Tibial nerve (tissue), 4 donors: ENCODE measurements at regions not wholly inside any gene's neighbourhood (a gene's known extent, or its start where the extent isn't known, plus 50 kb on each side); places are given as distances from the start of the nearest gene placed in this dataset.

Source experiments
- DNase-seq, 2 donors: peaks; one replicate each; pipeline ENCODE4 v3.0.0-alpha.2; 2019; ENCODE audit warnings: low spot score in 2 of 2
- H3K27ac ChIP-seq, 4 donors: fragments of 200-600 bp; sonication (generic) in 3 of 4; one replicate each; pipeline ENCODE4 v1.5.1; 2017 to 2019; ENCODE audit warnings: mild to moderate bottlenecking in 1 of 4
- H3K27me3 ChIP-seq, 2 donors: fragments of 200-600 bp; sonication (generic) in 1 of 2; one replicate each; pipeline versions ENCODE4 v1.5.1 to v1.6.0; 2017 to 2019
- H3K36me3 ChIP-seq, 3 donors: fragments of 200-600 bp; sonication (generic); one replicate each; pipeline ENCODE4 v1.5.1; 2018 to 2019
- H3K4me1 ChIP-seq, 4 donors: fragments of 200-600 bp; sonication (generic) in 3 of 4; one replicate each; pipeline ENCODE4 v1.5.1; 2017 to 2019
- H3K4me3 ChIP-seq, 4 donors: fragments of 200-600 bp; sonication (generic) in 3 of 4; one replicate each; pipeline ENCODE4 v1.5.1; 2017 to 2019; ENCODE audit warnings: mild to moderate bottlenecking in 1 of 4, moderate library complexity in 1 of 4
- H3K9me3 ChIP-seq, 4 donors: fragments of 200-600 bp; sonication (generic) in 3 of 4; one replicate each; pipeline ENCODE4 v1.5.1; 2017 to 2019
- EP300 ChIP-seq, 2 donors: sonication (generic); formaldehyde crosslinking; IDR thresholded peaks; one replicate each; pipeline ENCODE4 v1.6.1; 2017; ENCODE audit warnings: antibody characterized with exemption in 2 of 2, mild to moderate bottlenecking in 1 of 2
- POLR2A ChIP-seq, 2 donors: fragments of 450-650 bp; IDR thresholded peaks; one replicate each; pipeline ENCODE4 v1.6.1; 2017; ENCODE audit warnings: antibody characterized with exemption in 2 of 2, mild to moderate bottlenecking in 2 of 2, moderate library complexity in 2 of 2
- WGBS, 2 donors: methylation state at CpG; one replicate each; pipeline ENCODE4 v1.1.5; 2018; 5-methylcytosine and 5-hydroxymethylcytosine counted together
- TF ChIP-seq, protein P1 (sequence below), 5 experiments: fragments of 200-600 bp in 3 of 5; fragments of 450-650 bp in 2 of 5; sonication (generic) in 3 of 5; IDR thresholded peaks; one replicate each; pipeline ENCODE4 v1.5.1; 2016 to 2019; ENCODE audit warnings: antibody characterized with exemption in 5 of 5, mild to moderate bottlenecking in 3 of 5, moderate library complexity in 2 of 5

DNA sequence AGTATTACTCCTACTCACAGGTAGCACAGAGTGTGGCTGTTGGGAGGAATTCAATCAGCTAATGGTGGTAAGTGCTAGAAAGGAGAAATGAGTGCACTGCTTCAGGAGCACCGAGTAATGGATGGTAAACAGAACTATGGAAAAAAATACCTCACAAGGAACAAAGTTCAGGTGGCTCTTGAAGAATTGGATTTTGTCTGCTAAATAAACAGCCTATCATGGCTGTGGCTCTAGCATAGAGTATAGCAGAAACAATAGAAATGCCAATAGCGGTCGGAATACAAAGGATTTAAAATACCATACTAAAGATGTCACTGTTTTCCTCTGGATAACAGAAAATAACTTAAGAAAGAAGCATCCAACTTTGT lies 482.5 kb downstream of the NUP35 start:
- Histone ChIP-seq H3K27me3 (no peaks in the 10 kb centered on the region), H3K4me3 (no peak overlapping the region), H3K36me3 (no peaks in the 10 kb centered on the region), H3K27ac (no peak overlapping the region), H3K9me3 (no peaks in the 10 kb centered on the region), H3K4me1 (no peaks in the 10 kb centered on the region)
- TF ChIP-seq POLR2A (IDR thresholded peaks at IDR 0.05): no peak
- TF ChIP-seq EP300 (IDR thresholded peaks at IDR 0.05): no peak
- TF ChIP-seq, protein P1, sequence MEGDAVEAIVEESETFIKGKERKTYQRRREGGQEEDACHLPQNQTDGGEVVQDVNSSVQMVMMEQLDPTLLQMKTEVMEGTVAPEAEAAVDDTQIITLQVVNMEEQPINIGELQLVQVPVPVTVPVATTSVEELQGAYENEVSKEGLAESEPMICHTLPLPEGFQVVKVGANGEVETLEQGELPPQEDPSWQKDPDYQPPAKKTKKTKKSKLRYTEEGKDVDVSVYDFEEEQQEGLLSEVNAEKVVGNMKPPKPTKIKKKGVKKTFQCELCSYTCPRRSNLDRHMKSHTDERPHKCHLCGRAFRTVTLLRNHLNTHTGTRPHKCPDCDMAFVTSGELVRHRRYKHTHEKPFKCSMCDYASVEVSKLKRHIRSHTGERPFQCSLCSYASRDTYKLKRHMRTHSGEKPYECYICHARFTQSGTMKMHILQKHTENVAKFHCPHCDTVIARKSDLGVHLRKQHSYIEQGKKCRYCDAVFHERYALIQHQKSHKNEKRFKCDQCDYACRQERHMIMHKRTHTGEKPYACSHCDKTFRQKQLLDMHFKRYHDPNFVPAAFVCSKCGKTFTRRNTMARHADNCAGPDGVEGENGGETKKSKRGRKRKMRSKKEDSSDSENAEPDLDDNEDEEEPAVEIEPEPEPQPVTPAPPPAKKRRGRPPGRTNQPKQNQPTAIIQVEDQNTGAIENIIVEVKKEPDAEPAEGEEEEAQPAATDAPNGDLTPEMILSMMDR (IDR thresholded peaks at IDR 0.05): no peak
- no peak for DNase-seq
- 77 to 88% methylated on average over 3 of the region's 3 CpGs for WGBS, 2 donors

DNA sequence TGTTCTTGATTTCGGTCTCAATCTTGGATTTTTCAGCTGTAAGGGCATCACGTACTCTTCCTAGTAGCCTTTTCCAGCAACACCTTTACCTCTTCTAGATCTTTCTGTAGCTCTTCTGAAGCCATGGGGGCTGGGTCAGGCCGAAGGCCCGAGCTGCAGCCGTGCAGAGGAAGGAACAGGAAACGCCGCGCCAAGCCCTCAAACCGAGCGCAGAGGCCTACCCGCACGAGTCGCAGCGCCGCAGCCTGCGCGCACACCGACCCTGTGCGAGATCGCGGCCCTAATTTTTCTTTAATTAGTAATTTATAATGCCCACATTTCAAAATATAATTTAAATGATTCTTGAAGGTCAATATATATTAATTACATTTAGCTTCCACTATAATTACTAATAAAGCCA lies 483.8 kb downstream of the NUP35 start:
- 95% methylated on average over 21 of the region's 21 CpGs for WGBS, 2 donors
- no peak overlapping the region for H3K27ac ChIP-seq
- DNase-seq: no peak
- H3K4me1 ChIP-seq: no peaks in the 10 kb centered on the region
- H3K9me3 ChIP-seq: no peaks in the 10 kb centered on the region
- no peaks in the 10 kb centered on the region for H3K27me3 ChIP-seq
- H3K36me3 ChIP-seq: no peaks in the 10 kb centered on the region
- TF ChIP-seq, protein P1 (IDR thresholded peaks at IDR 0.05): no peak
- no peak for TF ChIP-seq POLR2A (IDR thresholded peaks at IDR 0.05)
- no peak for TF ChIP-seq EP300 (IDR thresholded peaks at IDR 0.05)
- no peak overlapping the region for H3K4me3 ChIP-seq

DNA sequence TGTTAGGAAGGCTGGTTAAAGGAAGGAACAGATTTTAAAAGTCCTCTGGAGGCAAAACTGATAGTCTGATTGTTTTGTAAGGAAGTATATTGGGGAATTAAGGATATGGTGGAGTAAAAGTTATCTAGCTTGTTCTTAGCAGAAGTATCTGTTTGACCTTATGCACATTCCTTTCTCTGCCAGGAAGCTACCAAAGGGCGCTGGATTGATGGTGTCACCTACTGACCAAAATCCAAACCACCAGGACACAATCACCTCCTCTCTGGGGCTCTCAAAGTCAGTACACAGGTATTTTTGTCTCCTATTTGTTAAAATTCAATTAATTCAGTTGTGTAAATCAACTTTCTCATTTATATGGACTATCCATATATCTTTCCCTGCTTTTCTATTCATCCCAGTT lies 484.5 kb downstream of the NUP35 start:
- WGBS, 2 donors: 93 to 95% methylated on average over 1 of the region's 1 CpG

DNA sequence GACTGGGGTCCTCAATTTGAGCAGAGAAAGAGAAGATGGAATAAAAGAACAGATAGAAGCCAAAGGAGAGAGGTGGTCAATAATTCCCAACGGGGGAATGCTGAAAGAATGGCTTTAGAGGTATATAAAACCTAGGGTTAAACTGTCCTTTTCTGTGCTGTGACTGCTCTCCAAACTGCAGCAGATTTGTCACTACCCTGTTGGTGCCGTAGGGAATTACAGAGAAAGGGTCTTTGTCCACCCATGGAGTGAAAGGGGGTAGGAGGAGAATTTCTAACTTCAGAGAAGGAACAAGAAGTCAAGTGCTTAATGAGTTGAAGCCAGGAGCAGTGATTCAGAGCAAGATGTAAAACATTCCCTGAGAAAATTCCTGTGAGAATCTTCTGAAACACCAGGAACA lies 486.5 kb downstream of the NUP35 start:
- 41 to 45% methylated on average over 2 of the region's 2 CpGs for WGBS, 2 donors
- no peaks in the 10 kb centered on the region for H3K36me3 ChIP-seq
- H3K9me3 ChIP-seq: no peaks in the 10 kb centered on the region
- peaks cover 0 to 8% (median 0%) of the 10 kb centered on the region in 4 donors for H3K4me1 ChIP-seq
- no peaks in the 10 kb centered on the region for H3K27me3 ChIP-seq
- no peak overlapping the region for H3K27ac ChIP-seq
- no peak overlapping the region for H3K4me3 ChIP-seq
- TF ChIP-seq EP300 (IDR thresholded peaks at IDR 0.05): no peak
- no peak for TF ChIP-seq POLR2A (IDR thresholded peaks at IDR 0.05)
- TF ChIP-seq, protein P1 (IDR thresholded peaks at IDR 0.05): no peak
- no peak for DNase-seq

More for the DNA sequence above, 484.5 kb downstream of the NUP35 start:
- no peaks in the 10 kb centered on the region for H3K9me3 ChIP-seq
- no peak for DNase-seq
- TF ChIP-seq EP300 (IDR thresholded peaks at IDR 0.05) (no peak), POLR2A (IDR thresholded peaks at IDR 0.05) (no peak)
- TF ChIP-seq, protein P1 (IDR thresholded peaks at IDR 0.05): no peak
- no peaks in the 10 kb centered on the region for H3K36me3 ChIP-seq
- H3K27ac ChIP-seq: no peak overlapping the region
- no peak overlapping the region for H3K4me3 ChIP-seq
- no peaks in the 10 kb centered on the region for H3K4me1 ChIP-seq
- no peaks in the 10 kb centered on the region for H3K27me3 ChIP-seq

DNA sequence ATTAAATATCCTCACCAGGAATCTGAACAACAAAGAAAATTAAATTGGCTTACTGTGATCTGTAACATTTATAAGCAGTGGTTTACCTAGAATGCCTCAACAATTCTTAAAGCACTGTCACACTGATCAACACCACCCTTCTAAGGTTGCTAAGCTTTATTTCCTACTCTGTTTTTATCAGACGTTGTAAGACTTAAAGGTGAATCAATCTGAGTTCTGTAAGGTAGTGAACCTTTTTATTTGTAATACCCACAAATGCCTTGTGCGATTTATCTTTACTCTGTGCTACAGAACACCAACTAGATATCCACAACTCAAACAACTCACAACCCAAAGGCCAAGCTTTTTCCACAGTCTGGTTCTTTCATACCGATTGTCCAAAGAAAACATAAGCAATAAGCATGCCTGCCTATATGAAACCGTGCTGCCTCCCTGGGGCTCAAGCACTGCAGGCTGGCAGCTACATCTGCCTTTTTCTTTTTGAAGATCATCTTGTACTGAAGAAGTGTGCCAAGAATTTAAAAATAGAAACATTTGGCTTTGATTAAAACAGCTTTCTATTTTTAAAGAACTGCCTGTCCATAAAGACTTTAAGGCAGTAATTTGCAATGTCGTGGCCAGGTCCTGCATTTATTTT lies 490.7 kb downstream of the NUP35 start:
- Histone ChIP-seq H3K27me3 (no peaks in the 10 kb centered on the region), H3K9me3 (peaks cover 0 to 26% (median 2%) of the 10 kb centered on the region in 4 donors), H3K4me3 (no peak overlapping the region), H3K36me3 (no peaks in the 10 kb centered on the region), H3K27ac (no peak overlapping the region), H3K4me1 (peaks cover 0 to 8% (median 0%) of the 10 kb centered on the region in 4 donors)
- TF ChIP-seq, protein P1 (IDR thresholded peaks at IDR 0.05): no peak
- no peak for TF ChIP-seq EP300 (IDR thresholded peaks at IDR 0.05)
- TF ChIP-seq POLR2A (IDR thresholded peaks at IDR 0.05): no peak
- WGBS, 2 donors: 42 to 47% methylated on average over 5 of the region's 5 CpGs
- no peak for DNase-seq
